ENCODE measurements at regions not wholly inside any gene's neighbourhood (a gene's known extent, or its start where the extent isn't known, plus 50 kb on each side); places are given as distances from the start of the nearest gene placed in this dataset.

DNA sequence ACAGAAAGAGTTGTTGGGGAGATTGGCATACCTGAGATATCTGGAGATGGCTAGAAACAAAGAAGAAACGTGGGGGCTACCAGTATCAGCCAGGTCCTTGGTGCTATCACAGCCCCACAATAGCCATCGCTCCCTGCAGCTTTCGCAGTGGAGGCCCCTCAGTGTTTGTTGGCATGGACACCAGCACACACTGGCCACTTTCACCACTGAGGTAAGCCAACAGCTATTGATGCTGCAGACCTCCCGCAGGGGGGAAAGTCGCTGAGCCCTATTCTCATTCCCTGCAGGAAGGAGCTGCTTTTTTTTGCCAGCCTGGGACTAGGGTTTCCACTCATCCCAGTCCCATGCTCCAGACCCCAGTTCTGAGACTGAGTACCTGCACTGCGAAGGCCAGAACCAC is 879.2 kb upstream of the IGFBP7 start:
- FAIRE-seq (no peak), DNase-seq (no peak)
- Histone ChIP-seq H3K9ac (ENCODE audit: low read length in 3 of 3) (no peak overlapping the region), H3K4me3 (ENCODE audit: low read length in 3 of 3) (no peak overlapping the region), H3K9me3 (ENCODE audit: control insufficient read depth in 2 of 3, insufficient read depth in 1 of 3, low read length in 3 of 3) (no peaks in the 10 kb centered on the region), H3K27me3 (ENCODE audit: control insufficient read depth, insufficient read depth, low read length) (no peaks in the 10 kb centered on the region), H3K27ac (ENCODE audit: low read depth in 2 of 2, low read length in 2 of 2) (no peak overlapping the region), H3K36me3 (ENCODE audit: control insufficient read depth in 2 of 3, insufficient read depth in 3 of 3, low read length in 3 of 3) (no peaks in the 10 kb centered on the region), H3K4me1 (ENCODE audit: control insufficient read depth in 2 of 3, insufficient read depth in 2 of 3, low read depth in 1 of 3, low read length in 3 of 3) (peaks cover 0 to 4% (median 0%) of the 10 kb centered on the region in 3 donors)
- intact Hi-C loops (cut with DNase I) = no loop called here
- TF ChIP-seq, protein P1, sequence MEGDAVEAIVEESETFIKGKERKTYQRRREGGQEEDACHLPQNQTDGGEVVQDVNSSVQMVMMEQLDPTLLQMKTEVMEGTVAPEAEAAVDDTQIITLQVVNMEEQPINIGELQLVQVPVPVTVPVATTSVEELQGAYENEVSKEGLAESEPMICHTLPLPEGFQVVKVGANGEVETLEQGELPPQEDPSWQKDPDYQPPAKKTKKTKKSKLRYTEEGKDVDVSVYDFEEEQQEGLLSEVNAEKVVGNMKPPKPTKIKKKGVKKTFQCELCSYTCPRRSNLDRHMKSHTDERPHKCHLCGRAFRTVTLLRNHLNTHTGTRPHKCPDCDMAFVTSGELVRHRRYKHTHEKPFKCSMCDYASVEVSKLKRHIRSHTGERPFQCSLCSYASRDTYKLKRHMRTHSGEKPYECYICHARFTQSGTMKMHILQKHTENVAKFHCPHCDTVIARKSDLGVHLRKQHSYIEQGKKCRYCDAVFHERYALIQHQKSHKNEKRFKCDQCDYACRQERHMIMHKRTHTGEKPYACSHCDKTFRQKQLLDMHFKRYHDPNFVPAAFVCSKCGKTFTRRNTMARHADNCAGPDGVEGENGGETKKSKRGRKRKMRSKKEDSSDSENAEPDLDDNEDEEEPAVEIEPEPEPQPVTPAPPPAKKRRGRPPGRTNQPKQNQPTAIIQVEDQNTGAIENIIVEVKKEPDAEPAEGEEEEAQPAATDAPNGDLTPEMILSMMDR (IDR thresholded peaks at IDR 0.05; ENCODE audit: borderline replicate concordance, extremely low read depth, insufficient read depth) = no peak

DNA sequence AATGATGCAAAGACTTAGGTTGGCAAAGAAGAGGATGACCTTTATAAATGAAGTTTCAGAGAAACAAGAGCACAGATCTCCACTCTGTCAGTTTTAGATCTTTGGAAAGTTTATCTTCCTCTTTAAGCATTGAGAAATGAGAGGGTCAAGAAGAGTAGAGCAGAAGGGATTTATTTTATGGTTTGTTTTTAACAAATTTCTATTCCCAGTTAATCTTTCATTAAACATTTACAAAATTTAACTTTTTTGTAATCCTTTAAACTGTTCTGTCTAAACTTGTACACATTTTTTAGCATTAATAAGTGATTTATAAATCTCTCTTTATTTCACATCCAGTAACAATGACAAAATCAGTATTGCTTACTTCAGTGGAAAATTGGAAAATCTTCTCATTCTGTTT is 875.0 kb upstream of the IGFBP7 start:
- H3K4me1 ChIP-seq (ENCODE audit: control insufficient read depth in 2 of 3, insufficient read depth in 2 of 3, low read depth in 1 of 3, low read length in 3 of 3) = peaks cover 0 to 4% (median 0%) of the 10 kb centered on the region in 3 donors
- peak in 1 of 5 donors; percentile 10 for DNase-seq
- intact Hi-C loops (cut with DNase I) = no loop called here
- FAIRE-seq = peak; percentile 89
- no peak overlapping the region for H3K4me3 ChIP-seq (ENCODE audit: low read length in 3 of 3)
- TF ChIP-seq, protein P1 (IDR thresholded peaks at IDR 0.05; ENCODE audit: borderline replicate concordance, extremely low read depth, insufficient read depth) = no peak
- no peak overlapping the region for H3K9ac ChIP-seq (ENCODE audit: low read length in 3 of 3)
- H3K27me3 ChIP-seq (ENCODE audit: control insufficient read depth, insufficient read depth, low read length) = no peaks in the 10 kb centered on the region
- H3K36me3 ChIP-seq (ENCODE audit: control insufficient read depth in 2 of 3, insufficient read depth in 3 of 3, low read length in 3 of 3) = no peaks in the 10 kb centered on the region
- H3K9me3 ChIP-seq (ENCODE audit: control insufficient read depth in 2 of 3, insufficient read depth in 1 of 3, low read length in 3 of 3) = no peaks in the 10 kb centered on the region
- peak overlapping the region; percentile 14 to 61 for H3K27ac ChIP-seq (ENCODE audit: low read depth in 2 of 2, low read length in 2 of 2)

DNA sequence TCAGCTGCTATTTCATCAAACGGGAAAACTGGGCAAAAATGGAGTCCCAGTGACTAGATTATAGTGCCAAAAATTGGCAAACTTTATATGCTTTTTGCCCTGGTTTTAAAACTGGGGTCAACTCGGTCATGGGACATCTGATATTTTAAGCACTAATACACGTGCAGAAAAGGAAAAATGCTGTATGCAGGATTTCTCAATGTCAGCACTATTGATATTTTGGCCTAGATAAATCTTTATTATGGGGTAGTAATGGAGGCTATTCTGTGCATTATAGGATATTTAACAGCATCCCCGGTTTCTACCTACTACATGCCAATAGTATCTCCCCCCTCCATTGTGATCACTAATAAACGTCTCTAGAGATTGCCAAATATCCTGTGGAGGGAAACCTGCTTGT is 870.9 kb upstream of the IGFBP7 start:
- TF ChIP-seq, protein P1 (IDR thresholded peaks at IDR 0.05; ENCODE audit: borderline replicate concordance, extremely low read depth, insufficient read depth) = no peak
- no peak overlapping the region for H3K27ac ChIP-seq (ENCODE audit: low read depth in 2 of 2, low read length in 2 of 2)
- no peak overlapping the region for H3K4me3 ChIP-seq (ENCODE audit: low read length in 3 of 3)
- peaks cover 0 to 4% (median 0%) of the 10 kb centered on the region in 3 donors for H3K4me1 ChIP-seq (ENCODE audit: control insufficient read depth in 2 of 3, insufficient read depth in 2 of 3, low read depth in 1 of 3, low read length in 3 of 3)
- no peaks in the 10 kb centered on the region for H3K36me3 ChIP-seq (ENCODE audit: control insufficient read depth in 2 of 3, insufficient read depth in 3 of 3, low read length in 3 of 3)
- FAIRE-seq (no peak), DNase-seq (no peak)
- no peaks in the 10 kb centered on the region for H3K9me3 ChIP-seq (ENCODE audit: control insufficient read depth in 2 of 3, insufficient read depth in 1 of 3, low read length in 3 of 3)
- no peaks in the 10 kb centered on the region for H3K27me3 ChIP-seq (ENCODE audit: control insufficient read depth, insufficient read depth, low read length)
- intact Hi-C loops (cut with DNase I) = no loop called here
- H3K9ac ChIP-seq (ENCODE audit: low read length in 3 of 3) = no peak overlapping the region

DNA sequence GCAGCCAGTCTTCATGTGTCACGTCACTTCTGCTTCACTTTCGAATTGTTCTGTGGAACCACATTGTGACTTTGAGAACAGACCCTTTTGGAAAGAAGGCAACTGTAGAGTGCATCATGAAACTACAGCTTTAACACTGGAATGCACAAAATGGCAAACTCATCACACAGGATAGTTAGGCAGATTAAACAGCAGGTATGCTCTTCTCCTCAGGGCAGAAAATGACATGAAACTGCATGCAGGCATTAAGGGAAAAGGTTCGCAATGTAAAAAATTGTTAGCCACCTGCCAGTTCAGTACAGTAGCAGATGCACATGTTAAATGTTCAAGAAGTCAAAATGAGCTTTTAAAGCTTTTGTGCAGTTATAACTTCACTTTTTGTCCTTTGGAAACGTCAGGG is 864.6 kb upstream of the IGFBP7 start:
- Histone ChIP-seq H3K9me3 (ENCODE audit: control insufficient read depth in 2 of 3, insufficient read depth in 1 of 3, low read length in 3 of 3) (no peaks in the 10 kb centered on the region), H3K36me3 (ENCODE audit: control insufficient read depth in 2 of 3, insufficient read depth in 3 of 3, low read length in 3 of 3) (no peaks in the 10 kb centered on the region), H3K4me1 (ENCODE audit: control insufficient read depth in 2 of 3, insufficient read depth in 2 of 3, low read depth in 1 of 3, low read length in 3 of 3) (no peaks in the 10 kb centered on the region), H3K27ac (ENCODE audit: low read depth in 2 of 2, low read length in 2 of 2) (no peak overlapping the region), H3K27me3 (ENCODE audit: control insufficient read depth, insufficient read depth, low read length) (no peaks in the 10 kb centered on the region), H3K9ac (ENCODE audit: low read length in 3 of 3) (no peak overlapping the region), H3K4me3 (ENCODE audit: low read length in 3 of 3) (no peak overlapping the region)
- no peak for FAIRE-seq
- intact Hi-C loops (cut with DNase I) = no loop called here
- TF ChIP-seq, protein P1 (IDR thresholded peaks at IDR 0.05; ENCODE audit: borderline replicate concordance, extremely low read depth, insufficient read depth) = no peak
- DNase-seq = no peak

All from kidney (tissue), 13 donors.